ENCODE measurements at regions not wholly inside any gene's neighbourhood (a gene's known extent, or its start where the extent isn't known, plus 50 kb on each side); places are given as distances from the start of the nearest gene placed in this dataset.

GRCh38 chr17:36870720-36870999 is 66.6 kb upstream of the LHX1 start:
- no peak for DNase-seq

- no peak for DNase-seq
These were observed 61.5 kb upstream of the LHX1 start for GRCh38 chr17:36875698-36876293.

GRCh38 chr17:36876966-36877365 is 60.3 kb upstream of the LHX1 start:
- no peak for DNase-seq

GRCh38 chr17:36877771-36878170 is 59.5 kb upstream of the LHX1 start:
- DNase-seq: no peak

DNA sequence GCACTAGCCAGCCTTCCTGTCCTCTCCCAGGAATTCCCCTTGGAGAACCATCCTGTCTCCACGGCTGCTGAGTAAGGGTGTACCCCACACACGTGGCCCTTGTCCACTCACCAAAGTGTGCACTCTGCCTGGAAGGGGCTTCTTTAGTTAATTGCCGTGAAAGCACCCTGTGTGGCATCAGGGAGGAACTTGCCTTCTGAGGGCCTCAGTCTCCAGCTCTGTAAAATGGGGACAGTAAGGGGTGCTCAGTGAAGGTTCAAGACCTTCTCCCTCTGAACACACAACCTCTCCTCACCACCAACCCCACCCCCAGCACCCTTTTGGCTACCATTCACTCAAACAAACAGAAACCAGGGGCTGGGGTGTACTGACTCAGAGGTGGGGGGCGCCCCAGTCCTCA is 59.1 kb upstream of the LHX1 start:
- DNase-seq: no peak

- no peak for DNase-seq
These were observed 58.2 kb upstream of the LHX1 start for GRCh38 chr17:36879027-36879426.

DNA sequence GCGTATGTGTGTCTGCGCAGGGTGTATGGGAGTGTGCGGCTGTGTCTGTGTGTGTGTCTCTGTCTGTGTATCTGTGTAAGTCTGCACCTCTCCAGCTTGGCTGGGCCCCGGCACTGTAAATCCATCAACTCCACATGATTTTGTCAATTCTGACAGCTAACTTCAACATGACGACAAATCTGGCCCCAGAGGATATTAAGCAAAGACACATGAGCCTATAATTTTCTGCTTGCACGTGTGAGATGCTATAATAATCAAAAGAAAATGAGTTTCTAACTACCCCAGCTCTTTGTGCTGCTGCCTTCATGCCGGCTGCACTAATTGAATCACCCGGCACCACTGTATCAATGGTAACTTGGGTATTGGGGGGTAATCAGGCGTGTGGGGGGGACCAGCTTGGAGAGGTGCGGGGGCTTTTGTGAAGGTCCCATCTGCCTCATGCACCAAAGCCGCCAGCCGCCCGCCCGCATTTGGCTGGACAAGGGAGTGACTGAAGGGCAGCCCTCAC is 57.6 kb upstream of the LHX1 start:
- DNase-seq: no peak

GRCh38 chr17:36880268-36880905 is 56.9 kb upstream of the LHX1 start:
- no peak for DNase-seq

GRCh38 chr17:36881323-36881722 is 56.0 kb upstream of the LHX1 start:
- no peak for DNase-seq

DNA sequence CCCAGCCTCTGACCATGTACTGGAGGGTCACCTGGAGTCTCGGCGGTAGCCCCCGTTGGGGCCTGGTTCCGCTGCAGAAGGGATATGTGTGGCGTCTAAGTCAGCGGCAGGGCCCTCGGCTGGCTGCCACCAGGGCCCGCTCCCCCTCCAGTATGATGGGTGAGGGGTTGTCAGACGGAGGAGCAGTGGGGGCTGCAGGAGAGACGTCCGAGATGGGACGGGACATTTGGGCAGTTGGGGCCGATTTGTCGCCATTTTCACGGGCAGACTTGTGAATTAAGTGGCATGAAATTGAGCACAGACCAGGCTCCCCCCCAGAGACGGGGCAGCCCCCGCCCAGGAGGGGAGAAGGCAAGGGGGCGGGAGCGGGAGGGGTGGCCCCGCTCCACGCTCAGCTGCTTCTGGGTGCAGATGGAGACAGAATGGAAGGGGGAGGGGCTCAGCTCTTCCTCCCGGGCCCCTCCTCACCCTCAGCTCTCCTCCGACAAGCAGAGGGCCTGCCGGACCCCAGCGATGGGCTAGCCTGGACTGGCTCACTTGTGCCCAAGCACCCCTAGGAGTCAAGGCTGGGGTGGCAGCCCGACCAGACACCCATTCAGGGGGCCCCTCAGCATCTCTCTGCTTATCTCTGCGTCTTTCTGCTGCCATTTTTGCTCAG is 52.7 kb upstream of the LHX1 start:
- DNase-seq: no peak

DNA sequence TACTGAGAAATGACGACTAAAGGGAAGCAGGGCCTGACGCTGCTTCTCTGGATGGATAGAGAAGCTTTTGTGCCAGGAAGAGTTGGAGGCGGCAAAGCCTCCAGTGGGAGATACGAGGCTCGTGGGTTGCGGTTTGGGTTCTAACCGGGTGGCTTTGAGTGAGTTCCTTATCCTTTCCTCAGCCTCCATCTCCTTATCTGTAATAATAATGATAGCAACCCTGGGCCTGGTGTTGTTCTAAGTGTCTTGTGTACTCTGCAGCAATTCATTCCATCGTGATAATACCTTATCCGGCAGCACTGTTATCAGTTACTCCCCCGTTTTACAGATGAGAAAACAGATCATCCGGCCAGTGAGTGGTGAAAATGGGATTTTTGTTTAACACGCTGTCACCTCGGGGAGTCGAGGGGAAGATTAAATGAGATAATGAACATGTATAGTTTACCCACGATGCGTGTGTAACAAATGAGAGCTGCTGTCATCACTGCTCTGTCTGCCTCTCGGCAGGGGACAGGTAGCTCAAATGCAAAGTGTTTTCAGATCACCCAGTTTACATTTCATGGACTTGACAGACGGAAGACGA is 52.0 kb upstream of the LHX1 start:
- DNase-seq: no peak

DNA sequence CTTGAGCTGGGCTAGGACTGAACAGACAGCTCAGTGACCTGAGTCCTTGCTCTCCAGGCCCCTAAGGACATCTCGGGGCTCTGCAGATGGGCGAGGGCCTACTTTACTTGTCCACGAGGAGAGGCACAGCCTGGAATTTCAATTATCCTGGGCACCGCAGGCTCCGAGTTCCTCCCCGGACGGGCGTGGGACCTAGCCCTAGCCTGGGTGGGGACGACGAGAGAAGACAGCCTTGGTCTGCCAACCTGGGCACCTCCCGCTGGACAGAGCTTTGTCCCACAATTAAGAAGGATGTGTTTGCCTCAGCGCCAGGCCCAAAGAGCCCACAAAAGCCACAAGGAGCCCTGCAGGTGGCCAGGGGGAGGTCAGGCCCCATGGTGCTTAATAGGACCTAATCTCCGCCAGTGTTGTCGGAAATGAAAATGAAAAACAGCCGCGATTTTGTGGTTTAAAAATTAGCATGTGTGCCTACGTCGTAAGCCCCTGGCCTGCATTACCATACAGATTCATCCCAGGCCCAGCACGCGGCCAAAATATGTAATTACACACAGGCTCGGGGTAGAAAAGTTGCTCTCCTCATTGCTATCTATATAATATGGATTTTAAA is 51.4 kb upstream of the LHX1 start:
- DNase-seq: no peak
